ENCODE measurements at regions not wholly inside any gene's neighbourhood (a gene's known extent, or its start where the extent isn't known, plus 50 kb on each side); places are given as distances from the start of the nearest gene placed in this dataset.

DNA sequence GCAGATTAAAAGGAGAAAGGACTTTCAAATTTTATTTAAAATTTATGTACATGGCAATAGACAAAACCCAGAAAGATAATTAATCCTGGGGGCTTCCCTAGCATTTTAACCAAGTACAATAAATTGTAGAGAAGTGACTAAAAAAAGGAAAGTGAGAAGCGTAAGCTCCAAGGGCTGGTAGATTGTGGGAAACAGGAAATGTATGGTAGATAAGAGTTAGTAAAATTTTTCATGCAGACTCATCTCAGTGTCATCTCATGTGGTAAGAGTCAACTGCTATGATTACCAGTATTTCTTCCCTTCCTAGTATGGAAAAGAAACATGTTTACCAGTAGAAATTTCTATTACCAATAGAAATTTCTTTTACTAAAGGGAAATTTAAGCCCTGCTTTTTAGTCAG, 464.3 kb upstream of the AGTR1 start:
- no peaks in the 10 kb centered on the region for H3K27me3 Mint-ChIP-seq
- no peak overlapping the region for H3K27ac Mint-ChIP-seq
- DNase-seq = no peak
- no peaks in the 10 kb centered on the region for H3K4me1 Mint-ChIP-seq (ENCODE audit: low read depth)
- H3K4me3 Mint-ChIP-seq = no peak overlapping the region
- H3K9me3 Mint-ChIP-seq = peaks cover 3% of the 10 kb centered on the region
- H3K36me3 Mint-ChIP-seq (ENCODE audit: low read depth) = no peaks in the 10 kb centered on the region

DNA sequence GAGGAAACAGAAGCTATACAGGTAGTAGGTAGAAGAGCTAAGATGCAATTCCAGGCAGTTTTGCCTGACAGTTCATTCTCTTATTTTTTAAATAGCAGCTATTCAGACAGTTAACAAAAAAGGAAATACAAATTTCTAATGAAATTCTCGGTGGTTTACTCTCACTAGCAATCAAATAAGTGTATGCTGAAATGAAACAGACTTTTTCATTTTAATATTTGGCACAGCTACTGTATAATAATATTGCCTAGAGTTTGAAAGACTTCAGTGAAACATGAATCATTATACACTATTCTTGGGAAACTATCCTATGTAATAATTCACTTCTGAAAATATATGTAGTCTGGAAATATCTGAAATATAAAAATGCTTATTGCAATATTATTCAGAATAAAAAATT, 463.2 kb upstream of the AGTR1 start:
- Mint-ChIP-seq H3K27ac (no peak overlapping the region), H3K9me3 (peaks cover 3% of the 10 kb centered on the region)

DNA sequence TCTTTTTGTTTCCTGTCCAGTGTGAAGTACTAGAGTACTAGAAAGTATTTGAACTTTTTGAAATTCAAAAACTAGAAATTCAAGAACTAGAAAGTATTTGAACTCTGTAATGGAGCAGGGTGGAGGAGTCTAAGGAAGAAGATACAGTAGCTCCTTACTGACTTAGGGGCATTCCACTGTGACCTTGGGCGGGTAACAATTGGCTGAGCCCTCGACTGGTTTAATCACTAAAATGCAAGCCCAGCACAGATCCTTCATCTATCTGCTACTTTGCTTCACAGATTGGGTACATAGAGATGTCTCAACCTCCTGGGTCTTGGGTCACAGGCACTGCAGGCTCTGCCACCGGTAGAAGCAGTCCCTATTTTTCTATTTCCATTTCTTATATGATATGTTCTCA, 462.1 kb upstream of the AGTR1 start:
- H3K4me1 Mint-ChIP-seq (ENCODE audit: low read depth) = no peaks in the 10 kb centered on the region
- H3K9me3 Mint-ChIP-seq = peaks cover 3% of the 10 kb centered on the region
- no peak overlapping the region for H3K4me3 Mint-ChIP-seq
- no peaks in the 10 kb centered on the region for H3K27me3 Mint-ChIP-seq
- no peaks in the 10 kb centered on the region for H3K36me3 Mint-ChIP-seq (ENCODE audit: low read depth)
- DNase-seq = no peak
- H3K27ac Mint-ChIP-seq = no peak overlapping the region

More for the DNA sequence above, 463.2 kb upstream of the AGTR1 start:
- Mint-ChIP-seq H3K27me3 (no peaks in the 10 kb centered on the region), H3K4me1 (ENCODE audit: low read depth) (no peaks in the 10 kb centered on the region), H3K36me3 (ENCODE audit: low read depth) (no peaks in the 10 kb centered on the region), H3K4me3 (no peak overlapping the region)
- DNase-seq = no peak

DNA sequence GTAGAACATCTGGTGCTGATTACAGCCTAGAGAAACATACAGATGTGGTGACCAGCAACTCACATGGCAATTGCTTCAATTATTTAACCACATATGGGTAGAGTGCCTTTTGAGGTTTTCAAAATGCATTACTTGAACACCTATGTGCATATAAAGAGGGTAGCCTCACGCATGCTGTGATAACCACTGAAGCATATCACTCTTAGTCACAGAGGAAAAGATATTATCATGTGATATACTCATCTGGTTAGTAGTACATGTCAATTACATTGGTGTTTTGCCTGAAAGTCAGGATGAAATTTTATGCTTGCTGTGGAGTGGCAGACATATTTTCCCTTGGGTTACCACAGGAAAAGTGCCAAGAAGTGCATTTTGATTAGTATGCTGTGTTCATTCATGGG, 459.3 kb upstream of the AGTR1 start:
- H3K27ac Mint-ChIP-seq = no peak overlapping the region
- no peak overlapping the region for H3K4me3 Mint-ChIP-seq
- DNase-seq = no peak
- H3K9me3 Mint-ChIP-seq = no peaks in the 10 kb centered on the region
- no peaks in the 10 kb centered on the region for H3K36me3 Mint-ChIP-seq (ENCODE audit: low read depth)
- H3K27me3 Mint-ChIP-seq = no peaks in the 10 kb centered on the region
- no peaks in the 10 kb centered on the region for H3K4me1 Mint-ChIP-seq (ENCODE audit: low read depth)

DNA sequence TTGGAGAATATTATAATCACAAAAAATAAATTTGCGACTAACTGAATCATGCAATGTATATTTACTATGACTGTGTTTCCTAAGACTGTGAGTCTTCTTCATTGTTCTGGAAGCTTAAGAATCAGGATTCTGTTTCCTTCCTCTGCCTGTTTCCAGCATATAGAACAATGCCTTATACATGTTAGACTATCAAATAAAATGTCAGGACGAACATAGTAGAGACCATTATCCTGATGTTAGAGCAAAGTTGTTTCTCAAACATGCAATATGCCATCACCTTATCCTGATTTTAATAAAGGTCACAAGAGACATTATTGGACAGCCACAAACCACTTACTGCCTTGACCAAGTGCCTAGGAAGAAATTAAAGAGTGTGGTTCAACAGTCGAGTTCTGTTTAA, 457.4 kb upstream of the AGTR1 start:
- H3K27me3 Mint-ChIP-seq = no peaks in the 10 kb centered on the region
- DNase-seq = no peak
- peaks cover 2% of the 10 kb centered on the region for H3K9me3 Mint-ChIP-seq
- H3K36me3 Mint-ChIP-seq (ENCODE audit: low read depth) = no peaks in the 10 kb centered on the region
- no peak overlapping the region for H3K4me3 Mint-ChIP-seq
- H3K27ac Mint-ChIP-seq = no peak overlapping the region
- H3K4me1 Mint-ChIP-seq (ENCODE audit: low read depth) = no peaks in the 10 kb centered on the region

DNA sequence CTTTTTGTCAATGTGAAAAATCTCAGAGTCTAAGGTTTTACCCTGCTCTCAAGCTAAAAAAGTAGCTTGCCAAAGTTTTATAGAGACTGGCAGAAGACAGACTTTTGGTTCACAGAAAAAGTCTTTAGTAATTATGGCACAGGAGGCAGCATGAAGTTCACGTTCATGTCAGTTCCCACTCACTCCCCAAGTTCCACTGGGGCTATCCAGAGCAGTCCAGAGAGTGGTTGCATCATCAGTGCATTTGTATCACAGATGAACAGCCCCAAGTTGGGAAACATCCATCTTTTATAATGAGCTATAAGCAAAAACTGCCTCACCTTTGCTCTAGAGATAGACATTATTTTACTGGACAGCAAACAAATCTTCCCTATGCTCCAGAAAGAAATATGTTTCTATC, 454.1 kb upstream of the AGTR1 start:
- no peak overlapping the region for H3K27ac Mint-ChIP-seq
- no peaks in the 10 kb centered on the region for H3K4me1 Mint-ChIP-seq (ENCODE audit: low read depth)
- no peak for DNase-seq
- H3K9me3 Mint-ChIP-seq = peaks cover 2% of the 10 kb centered on the region
- no peaks in the 10 kb centered on the region for H3K27me3 Mint-ChIP-seq
- no peaks in the 10 kb centered on the region for H3K36me3 Mint-ChIP-seq (ENCODE audit: low read depth)
- no peak overlapping the region for H3K4me3 Mint-ChIP-seq

DNA sequence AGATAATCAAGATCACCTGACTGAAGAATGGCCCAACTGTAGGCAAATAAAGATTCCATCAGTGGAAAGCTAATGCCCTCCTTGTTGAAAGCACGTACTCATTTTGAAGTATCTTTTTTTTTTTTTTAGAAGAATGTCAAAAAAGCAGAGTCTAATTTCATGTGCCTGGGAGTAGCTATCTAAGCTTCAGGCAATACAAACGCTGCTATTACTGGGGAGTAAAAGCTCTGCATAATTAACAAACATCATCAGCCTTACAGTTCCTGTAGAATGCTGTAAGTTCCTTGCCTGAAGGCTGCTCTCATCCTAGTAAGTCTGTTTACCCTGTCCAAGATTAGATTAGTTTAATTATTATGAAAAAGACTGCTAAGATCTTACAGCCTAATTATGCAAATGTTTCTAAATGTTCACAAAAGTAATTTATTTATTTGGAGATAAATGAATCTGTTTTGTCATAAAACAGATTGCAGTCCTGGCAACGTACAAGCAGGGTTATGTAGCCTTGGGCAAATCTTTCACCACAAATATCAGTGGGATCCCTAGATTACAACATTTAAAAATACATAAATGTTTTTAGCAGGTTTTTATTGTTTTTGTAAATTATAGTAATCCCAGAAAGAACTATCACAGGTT, 451.3 kb upstream of the AGTR1 start:
- Mint-ChIP-seq H3K9me3 (peaks cover 5% of the 10 kb centered on the region), H3K27me3 (no peaks in the 10 kb centered on the region), H3K4me3 (no peak overlapping the region), H3K27ac (no peak overlapping the region), H3K4me1 (ENCODE audit: low read depth) (no peaks in the 10 kb centered on the region), H3K36me3 (ENCODE audit: low read depth) (no peaks in the 10 kb centered on the region)
- DNase-seq = no peak

DNA sequence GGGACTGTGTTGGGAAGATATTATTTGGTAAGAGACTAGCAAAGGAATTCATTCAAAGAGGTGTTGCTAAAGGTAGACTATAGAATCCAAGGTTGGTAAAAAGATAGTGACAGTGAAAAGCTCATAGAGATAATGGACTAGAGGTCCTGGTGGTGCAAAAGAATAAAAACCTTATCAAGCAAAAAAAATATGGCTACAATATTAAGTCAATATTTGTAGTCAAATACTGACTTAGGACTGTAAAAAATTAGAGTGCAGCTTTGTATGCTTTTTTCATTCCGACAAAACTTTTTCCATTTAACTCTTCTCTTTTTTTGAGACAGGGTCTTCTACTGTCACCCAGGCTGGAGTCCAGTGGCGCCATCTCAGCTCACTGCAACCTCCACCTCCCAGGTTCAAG, 444.0 kb upstream of the AGTR1 start:
- H3K27ac Mint-ChIP-seq = no peak overlapping the region
- DNase-seq = no peak
- no peaks in the 10 kb centered on the region for H3K4me1 Mint-ChIP-seq (ENCODE audit: low read depth)
- H3K9me3 Mint-ChIP-seq = peaks cover 2% of the 10 kb centered on the region
- H3K4me3 Mint-ChIP-seq = no peak overlapping the region
- no peaks in the 10 kb centered on the region for H3K36me3 Mint-ChIP-seq (ENCODE audit: low read depth)
- H3K27me3 Mint-ChIP-seq = no peaks in the 10 kb centered on the region

DNA sequence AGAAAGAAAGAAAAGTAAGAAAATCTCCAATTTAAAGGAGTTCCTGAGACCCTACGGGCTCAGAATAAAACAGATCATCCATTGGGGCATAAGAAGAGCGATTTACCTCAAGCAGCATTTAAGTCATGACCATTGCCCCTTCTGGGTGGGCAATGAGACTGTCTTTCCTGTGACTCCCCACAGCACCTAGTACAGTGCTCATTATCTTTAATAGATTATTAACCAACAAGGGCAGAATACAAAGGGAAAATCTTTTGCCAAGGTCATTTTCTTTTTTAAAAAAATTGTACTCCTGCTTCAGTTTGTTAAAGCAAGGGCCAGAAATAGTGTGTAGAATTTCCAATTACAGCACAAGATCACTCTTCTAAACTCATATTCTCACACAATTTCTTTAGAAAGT, 443.3 kb upstream of the AGTR1 start:
- H3K27ac Mint-ChIP-seq = no peak overlapping the region
- no peaks in the 10 kb centered on the region for H3K4me1 Mint-ChIP-seq (ENCODE audit: low read depth)
- DNase-seq = no peak
- H3K36me3 Mint-ChIP-seq (ENCODE audit: low read depth) = no peaks in the 10 kb centered on the region
- H3K27me3 Mint-ChIP-seq = no peaks in the 10 kb centered on the region
- H3K4me3 Mint-ChIP-seq = no peak overlapping the region
- H3K9me3 Mint-ChIP-seq = peaks cover 4% of the 10 kb centered on the region

DNA sequence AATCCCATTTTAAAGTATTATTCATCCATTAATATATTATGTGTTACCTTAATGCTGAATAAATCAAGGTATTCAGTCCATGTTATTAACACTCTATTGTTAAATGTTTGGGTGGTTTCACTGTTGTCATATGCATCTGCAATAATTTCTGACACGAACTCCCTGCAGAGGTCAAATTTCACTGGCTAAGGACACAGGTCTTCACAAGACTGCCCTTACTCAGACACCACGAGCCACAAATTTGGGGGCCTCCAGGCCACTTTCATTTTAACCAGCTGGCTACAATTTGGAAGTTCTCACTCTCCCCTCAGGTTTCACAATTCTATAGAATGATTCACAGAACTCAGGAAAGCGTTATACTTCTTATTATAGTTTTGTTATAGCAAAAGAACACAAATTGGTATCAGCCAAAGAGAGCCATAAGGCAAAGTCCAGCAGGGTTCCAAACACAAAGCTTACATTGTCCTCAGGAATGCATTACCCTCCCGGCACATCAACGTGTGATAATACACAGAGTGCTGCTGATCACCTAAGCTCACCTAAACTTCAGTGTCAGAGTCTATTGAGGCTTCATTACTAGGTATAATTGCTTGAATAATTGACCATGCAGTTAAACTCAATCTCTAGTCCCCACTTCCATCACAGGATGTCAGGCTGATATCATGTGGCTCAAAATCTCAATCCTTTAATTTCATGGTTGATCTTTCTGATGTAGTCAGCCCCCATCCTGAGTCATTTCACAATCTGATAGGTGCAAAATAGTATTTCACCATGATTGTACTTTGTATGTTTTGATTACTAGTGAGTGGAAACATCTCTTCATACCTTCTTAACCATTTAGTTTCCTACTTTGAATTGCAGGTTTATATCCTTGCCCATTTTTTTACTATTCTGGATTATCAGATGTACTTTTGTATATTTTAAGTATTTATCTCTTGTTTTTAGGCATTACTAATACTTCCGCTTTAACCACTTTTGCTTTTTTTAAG, 441.4 kb upstream of the AGTR1 start:
- no peak overlapping the region for H3K4me3 Mint-ChIP-seq

DNA sequence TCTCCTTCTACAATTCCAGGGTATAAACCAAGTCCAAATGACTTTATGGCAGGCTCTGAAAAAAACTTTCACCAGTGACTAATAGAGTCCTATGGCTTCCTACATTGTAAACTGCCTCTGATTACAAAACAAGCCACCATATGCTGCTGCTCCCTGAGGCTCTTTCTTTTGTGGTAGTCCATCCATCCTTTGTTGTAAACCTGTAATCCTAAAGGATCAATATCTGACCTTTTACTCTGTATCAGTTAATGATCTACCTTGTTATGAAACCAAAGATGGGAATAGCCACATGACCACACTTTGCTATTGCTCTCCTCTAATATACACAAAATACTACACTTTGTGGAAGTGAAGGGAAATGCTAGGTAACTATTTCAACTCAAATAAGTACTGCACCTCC, 434.7 kb upstream of the AGTR1 start:
- H3K4me3 Mint-ChIP-seq = no peak overlapping the region
- no peak overlapping the region for H3K27ac Mint-ChIP-seq
- DNase-seq = no peak
- no peaks in the 10 kb centered on the region for H3K36me3 Mint-ChIP-seq (ENCODE audit: low read depth)
- peaks cover 6% of the 10 kb centered on the region for H3K9me3 Mint-ChIP-seq
- H3K4me1 Mint-ChIP-seq (ENCODE audit: low read depth) = no peaks in the 10 kb centered on the region
- no peaks in the 10 kb centered on the region for H3K27me3 Mint-ChIP-seq

More for the DNA sequence above, 441.4 kb upstream of the AGTR1 start:
- no peaks in the 10 kb centered on the region for H3K27me3 Mint-ChIP-seq
- no peaks in the 10 kb centered on the region for H3K4me1 Mint-ChIP-seq (ENCODE audit: low read depth)
- no peak overlapping the region for H3K27ac Mint-ChIP-seq
- peaks cover 5% of the 10 kb centered on the region for H3K9me3 Mint-ChIP-seq
- no peaks in the 10 kb centered on the region for H3K36me3 Mint-ChIP-seq (ENCODE audit: low read depth)
- DNase-seq = no peak

DNA sequence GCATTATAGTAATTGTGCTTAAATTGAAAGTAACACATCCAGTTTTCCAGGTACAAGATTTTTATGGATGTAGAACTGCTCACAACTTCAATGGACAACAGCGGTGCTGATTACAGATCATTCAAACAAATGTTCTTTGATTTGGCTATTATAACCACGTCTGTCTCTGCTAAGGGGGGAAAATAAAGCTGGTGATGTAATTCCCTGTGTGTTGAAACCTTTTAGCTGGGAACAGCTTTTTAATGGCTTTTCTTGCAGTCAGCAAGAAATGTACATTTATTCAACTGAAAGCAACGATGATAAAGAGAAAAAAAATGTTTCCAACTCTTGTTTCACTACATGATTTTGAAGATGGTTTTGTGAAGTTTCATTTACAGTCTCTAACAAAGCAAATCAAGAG, 431.9 kb upstream of the AGTR1 start:
- no peak overlapping the region for H3K4me3 Mint-ChIP-seq
- H3K27ac Mint-ChIP-seq = no peak overlapping the region
- H3K9me3 Mint-ChIP-seq = peaks cover 7% of the 10 kb centered on the region
- H3K36me3 Mint-ChIP-seq (ENCODE audit: low read depth) = no peaks in the 10 kb centered on the region
- H3K27me3 Mint-ChIP-seq = no peaks in the 10 kb centered on the region
- DNase-seq = no peak
- no peaks in the 10 kb centered on the region for H3K4me1 Mint-ChIP-seq (ENCODE audit: low read depth)

DNA sequence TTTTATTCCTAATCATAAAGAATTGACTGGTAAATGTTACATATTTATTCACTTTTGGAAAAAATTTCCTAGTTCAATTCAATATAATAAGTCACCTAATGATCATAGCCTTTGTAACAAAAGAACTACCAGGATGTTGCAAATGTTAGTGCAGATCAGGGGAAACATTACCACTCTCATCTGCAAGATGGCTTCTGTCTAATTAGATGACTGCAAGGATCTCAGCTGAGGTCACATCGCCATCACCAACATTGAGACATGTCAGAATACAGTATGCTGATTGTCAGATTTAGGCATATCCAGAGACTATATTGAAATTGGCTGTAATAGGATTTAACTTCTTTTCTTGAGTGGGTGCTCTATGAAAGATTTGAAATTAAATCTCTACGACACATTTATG, 431.4 kb upstream of the AGTR1 start:
- no peak overlapping the region for H3K27ac Mint-ChIP-seq
- no peaks in the 10 kb centered on the region for H3K27me3 Mint-ChIP-seq
- no peak for DNase-seq
- H3K4me3 Mint-ChIP-seq = no peak overlapping the region
- peaks cover 4% of the 10 kb centered on the region for H3K9me3 Mint-ChIP-seq
- H3K36me3 Mint-ChIP-seq (ENCODE audit: low read depth) = no peaks in the 10 kb centered on the region
- no peaks in the 10 kb centered on the region for H3K4me1 Mint-ChIP-seq (ENCODE audit: low read depth)

DNA sequence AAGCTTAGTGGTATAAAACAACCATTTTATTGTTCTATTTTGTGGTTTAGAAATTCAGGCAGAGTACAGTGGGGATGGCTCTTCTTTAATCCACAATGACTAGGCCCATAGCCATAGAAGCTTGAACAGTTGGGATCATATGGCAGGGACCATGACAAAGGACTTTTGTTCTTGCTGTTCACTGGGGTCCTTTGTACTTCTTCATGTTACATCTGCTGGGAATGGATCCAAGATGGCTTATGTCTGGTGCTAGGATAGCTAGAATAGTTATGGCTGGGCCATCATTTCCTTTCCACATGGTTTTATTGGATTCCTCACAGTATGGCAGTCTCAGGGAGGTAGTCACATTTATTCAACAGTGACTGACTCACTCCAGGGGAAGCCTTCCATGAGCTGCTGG, 427.9 kb upstream of the AGTR1 start:
- Mint-ChIP-seq H3K36me3 (ENCODE audit: low read depth) (no peaks in the 10 kb centered on the region), H3K27me3 (no peaks in the 10 kb centered on the region), H3K27ac (no peak overlapping the region), H3K4me1 (ENCODE audit: low read depth) (no peaks in the 10 kb centered on the region), H3K4me3 (no peak overlapping the region), H3K9me3 (peaks cover 4% of the 10 kb centered on the region)
- DNase-seq = no peak

DNA sequence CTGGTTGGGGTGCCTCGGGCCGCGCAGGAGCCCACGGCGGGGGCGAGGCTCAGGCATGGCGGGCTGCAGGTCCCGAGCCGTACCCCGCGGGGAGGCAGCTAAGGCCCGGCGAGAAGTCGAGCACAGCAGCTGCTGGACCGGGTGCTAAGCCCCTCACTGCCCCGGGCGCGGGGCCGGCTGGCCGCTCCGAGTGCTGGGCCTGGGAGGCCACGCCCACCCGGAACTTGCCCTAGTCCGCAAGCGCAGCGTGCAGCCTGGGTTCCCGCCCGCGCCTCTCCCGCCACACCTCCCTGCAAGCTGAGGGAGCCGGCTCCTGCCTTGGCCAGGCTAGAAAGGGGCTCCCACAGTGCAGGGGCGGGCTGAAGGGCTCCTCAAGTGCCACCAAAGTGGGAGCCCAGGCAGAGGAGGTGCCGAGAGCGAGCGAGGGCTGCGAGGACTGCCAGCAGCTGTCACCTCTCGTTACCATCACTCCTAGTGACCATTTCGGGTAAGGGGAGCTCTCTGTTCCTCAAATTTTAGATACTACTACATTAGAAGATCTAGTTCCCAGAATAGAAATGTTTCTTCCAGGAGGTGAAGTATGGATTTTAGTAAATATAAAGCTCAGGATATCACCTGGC, 417.0 kb upstream of the AGTR1 start:
- Mint-ChIP-seq H3K27ac (no peak overlapping the region), H3K9me3 (peaks cover 3% of the 10 kb centered on the region), H3K36me3 (ENCODE audit: low read depth) (no peaks in the 10 kb centered on the region), H3K27me3 (no peaks in the 10 kb centered on the region), H3K4me3 (no peak overlapping the region), H3K4me1 (ENCODE audit: low read depth) (no peaks in the 10 kb centered on the region)
- DNase-seq = no peak

Data from activated T-cell treated with anti-CD3 and anti-CD28 coated beads, Interleukin-2, amount 50 U/mL, for 24 hours (primary cell).